Heart right ventricle (tissue), 16 donors: ENCODE measurements at regions not wholly inside any gene's neighbourhood (a gene's known extent, or its start where the extent isn't known, plus 50 kb on each side); places are given as distances from the start of the nearest gene placed in this dataset.
A peak's percentile ranks its signal among the peaks of the same experiment; 100 is the strongest.

Experiments
- ATAC-seq, 8 donors: fragments of 200-7000 bp; cut with Tn5 transposase; one replicate each; pipeline ENCODE4 v1.9.1; 2020; ENCODE audit warnings: mild to moderate bottlenecking in 8 of 8, moderate library complexity in 8 of 8, moderate number of reproducible peaks in 1 of 8
- DNase-seq, 2 donors: peaks; one replicate each; pipeline ENCODE4 v3.0.0-alpha.2; 2020
- H3K27ac ChIP-seq, 10 donors: fragments of 200-600 bp; sonication (generic) in 2 of 10; one replicate each; pipeline versions ENCODE4 v1.5.0 to v1.8.0; 2020 to 2022; ENCODE audit warnings: mild to moderate bottlenecking in 3 of 10
- H3K27me3 ChIP-seq, 7 donors: fragments of 200-600 bp; one replicate each; pipeline ENCODE4 v1.8.0; 2021 to 2022; ENCODE audit warnings: mild to moderate bottlenecking in 2 of 7
- H3K36me3 ChIP-seq, 9 donors: fragments of 200-600 bp; sonication (generic) in 1 of 9; one replicate each; pipeline versions ENCODE4 v1.5.0 to v1.8.0; 2020 to 2022; ENCODE audit warnings: mild to moderate bottlenecking in 2 of 9
- H3K4me1 ChIP-seq, 9 donors: fragments of 200-600 bp; sonication (generic) in 1 of 9; one replicate each; pipeline versions ENCODE4 v1.5.0 to v1.8.0; 2020 to 2022; ENCODE audit warnings: mild to moderate bottlenecking in 4 of 9
- H3K4me3 ChIP-seq, 10 donors: fragments of 200-600 bp; sonication (generic) in 2 of 10; one replicate each; pipeline versions ENCODE4 v1.5.0 to v1.8.0; 2020 to 2022; ENCODE audit warnings: mild to moderate bottlenecking in 7 of 10, moderate library complexity in 2 of 10
- H3K9me3 ChIP-seq, 11 donors: fragments of 200-600 bp in 10 of 11; sonication (generic) in 2 of 11; one replicate each; pipeline versions ENCODE4 v1.5.0 to v1.8.0; 2013 to 2022; ENCODE audit warnings: mild to moderate bottlenecking in 2 of 11, control low read depth in 1 of 11, moderate library complexity in 1 of 11
- WGBS, 2 donors: extraction: QIAGEN DNeasy Blood & Tissue Kit; methylation state at CpG; one replicate each; pipeline ENCODE4 v1.1.7; 2013; ENCODE audit warnings: inconsistent platforms in 1 of 2; 5-methylcytosine and 5-hydroxymethylcytosine counted together
- intact Hi-C, 10 donors: fragments of 100-400 bp; cut with DNase I; formaldehyde crosslinking; loops; one replicate each; pipeline versions ENCODE4 v1.11.1 to v1.14.2; 2022
- TF ChIP-seq, protein P1 (sequence below), 9 donors: fragments of 200-600 bp; sonication (generic) in 2 of 9; IDR thresholded peaks; one replicate each; pipeline versions ENCODE4 v1.5.0 to v1.8.0; 2021 to 2022; ENCODE audit warnings: antibody characterized with exemption in 9 of 9, mild to moderate bottlenecking in 5 of 9, moderate library complexity in 1 of 9
- donor health status: Arrhythmogenic right ventricular cardiomyopathy.
- donor health status: ischemic (EF 13 %, LVEDD 7.1; RV severe dilation, severe dysfunction).
- donor health status: healthy with polysubstance abuse.
- donor health status: DM: no; HTN: yes; CAD: no.
- donor health status: DM: no; HTN: no; CAD: no.
- donor health status: ischemic (EF 25% LVEDD 6.9; RV normal size, moderate dysfunction).
- donor health status: ischemic (EF 25% LVEDD 5.7; RV mildly dilated, moderate dysfunction).
- donor health status: healthy.
- donor health status: DM: yes; HTN: yes; CAD: no.
- donor health status: Ischemic cardiomyopathy.
- donor health status: ischemic (EF 35%, LVEDD 5.7; RV mildly dilated, moderate dysfunction).
- donor health status: nonischemic (EF 11% LVEDD 7.7; RV severe dilation, severe dysfunction).
- donor health status: DM: yes; HTN: yes; CAD: no.
- donor health status: PGD.
- donor health status: ischemic (EF 29% LVEDD 5.4; RV normal size, mild dysfunction).
- donor health status: nonischemic (EF 23%, LVEDD 6.1; RV moderate dilation, normal function).

DNA sequence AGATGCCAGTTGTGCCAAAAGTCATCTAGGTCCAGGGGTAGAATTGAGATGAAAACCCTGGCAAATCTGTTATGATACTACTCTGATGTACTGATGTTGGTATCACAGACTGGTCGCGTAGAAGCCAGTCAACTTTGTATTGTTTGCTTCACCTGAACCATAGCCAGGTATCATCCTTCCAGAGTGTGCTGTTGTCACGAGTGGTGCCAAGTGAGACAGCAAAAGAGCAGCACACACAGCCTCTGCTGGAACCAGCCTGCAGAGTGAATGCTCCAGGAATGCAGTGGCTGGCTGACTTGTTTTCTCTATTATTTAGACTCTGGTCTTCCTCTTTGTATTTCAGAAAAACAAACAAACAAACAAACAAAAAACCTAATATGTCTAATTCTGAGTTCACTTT, 209.5 kb upstream of the HEY2 start:
- intact Hi-C loops: loop anchor here in 1 of 10 donors (10.0 kb wide), 1 partner anchor 175 kb away; no protein-coding TSS in a partner anchor
- peaks cover 0 to 14% (median 0%) of the 10 kb centered on the region in 7 donors for H3K27me3 ChIP-seq
- no peak for DNase-seq
- H3K4me1 ChIP-seq: no peaks in the 10 kb centered on the region
- TF ChIP-seq, protein P1, sequence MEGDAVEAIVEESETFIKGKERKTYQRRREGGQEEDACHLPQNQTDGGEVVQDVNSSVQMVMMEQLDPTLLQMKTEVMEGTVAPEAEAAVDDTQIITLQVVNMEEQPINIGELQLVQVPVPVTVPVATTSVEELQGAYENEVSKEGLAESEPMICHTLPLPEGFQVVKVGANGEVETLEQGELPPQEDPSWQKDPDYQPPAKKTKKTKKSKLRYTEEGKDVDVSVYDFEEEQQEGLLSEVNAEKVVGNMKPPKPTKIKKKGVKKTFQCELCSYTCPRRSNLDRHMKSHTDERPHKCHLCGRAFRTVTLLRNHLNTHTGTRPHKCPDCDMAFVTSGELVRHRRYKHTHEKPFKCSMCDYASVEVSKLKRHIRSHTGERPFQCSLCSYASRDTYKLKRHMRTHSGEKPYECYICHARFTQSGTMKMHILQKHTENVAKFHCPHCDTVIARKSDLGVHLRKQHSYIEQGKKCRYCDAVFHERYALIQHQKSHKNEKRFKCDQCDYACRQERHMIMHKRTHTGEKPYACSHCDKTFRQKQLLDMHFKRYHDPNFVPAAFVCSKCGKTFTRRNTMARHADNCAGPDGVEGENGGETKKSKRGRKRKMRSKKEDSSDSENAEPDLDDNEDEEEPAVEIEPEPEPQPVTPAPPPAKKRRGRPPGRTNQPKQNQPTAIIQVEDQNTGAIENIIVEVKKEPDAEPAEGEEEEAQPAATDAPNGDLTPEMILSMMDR (IDR thresholded peaks at IDR 0.05): no peak
- H3K27ac ChIP-seq: no peak overlapping the region
- H3K4me3 ChIP-seq: no peak overlapping the region
- H3K36me3 ChIP-seq: no peaks in the 10 kb centered on the region
- peak in 3 of 8 donors; percentile 39 to 64 (median 56) for ATAC-seq
- 62 to 63% methylated on average over 3 of the region's 3 CpGs for WGBS, 2 donors
- no peaks in the 10 kb centered on the region for H3K9me3 ChIP-seq

DNA sequence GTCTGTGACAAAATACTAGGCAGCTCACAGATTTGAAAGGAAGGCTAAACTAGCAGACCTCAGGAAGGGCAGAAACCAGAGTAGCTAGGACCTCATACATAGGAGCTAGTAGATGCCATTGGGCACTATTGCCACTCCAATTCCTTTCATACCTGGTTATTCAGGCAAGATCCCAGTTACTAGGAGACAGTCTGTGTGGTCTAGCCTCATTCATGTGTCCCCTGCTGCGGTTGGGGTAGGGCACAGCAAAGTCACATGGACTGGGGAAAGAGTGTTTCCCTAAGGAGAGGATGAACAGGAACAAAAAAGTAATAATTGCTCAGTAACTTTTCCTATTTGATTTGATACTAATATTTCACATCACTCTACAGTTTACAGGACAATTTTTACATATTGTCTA, 204.6 kb upstream of the HEY2 start:
- ATAC-seq (no peak), DNase-seq (no peak)
- H3K36me3 ChIP-seq: no peaks in the 10 kb centered on the region
- TF ChIP-seq, protein P1 (IDR thresholded peaks at IDR 0.05): no peak
- H3K9me3 ChIP-seq: no peaks in the 10 kb centered on the region
- peaks cover 0 to 9% (median 0%) of the 10 kb centered on the region in 9 donors for H3K4me1 ChIP-seq
- no peak overlapping the region for H3K4me3 ChIP-seq
- WGBS, 2 donors: 70 to 73% methylated on average over 1 of the region's 1 CpG
- H3K27ac ChIP-seq: no peak overlapping the region
- intact Hi-C loops: no loop called here
- no peaks in the 10 kb centered on the region for H3K27me3 ChIP-seq

DNA sequence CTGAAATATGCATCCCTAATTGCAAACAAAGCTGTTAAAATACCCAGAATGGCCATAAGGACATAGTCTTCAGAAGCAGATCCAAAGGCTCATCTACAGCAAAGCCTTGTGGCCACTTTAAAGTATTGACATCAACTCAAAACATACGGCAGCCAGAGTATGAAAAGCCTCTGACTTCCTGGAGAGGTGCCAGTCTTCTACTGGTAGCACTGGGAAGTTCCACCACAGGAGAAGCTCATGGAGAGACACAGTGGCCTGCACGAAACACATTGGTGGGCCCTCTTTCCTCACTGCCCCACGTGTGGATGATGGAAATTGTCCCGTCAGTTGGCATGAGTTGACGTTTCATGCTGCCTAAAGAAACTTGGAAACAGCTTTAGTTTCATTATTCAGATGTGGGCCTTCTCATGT, 202.6 kb upstream of the HEY2 start:
- H3K9me3 ChIP-seq: no peaks in the 10 kb centered on the region
- no peak overlapping the region for H3K4me3 ChIP-seq
- H3K27me3 ChIP-seq: no peaks in the 10 kb centered on the region
- 32 to 43% methylated on average over 5 of the region's 5 CpGs for WGBS, 2 donors
- intact Hi-C loops: no loop called here
- no peak for DNase-seq
- no peaks in the 10 kb centered on the region for H3K36me3 ChIP-seq
- H3K4me1 ChIP-seq: peaks cover 0 to 9% (median 0%) of the 10 kb centered on the region in 9 donors
- TF ChIP-seq, protein P1 (IDR thresholded peaks at IDR 0.05): peak in 2 of 9 donors; percentile 27 to 29
- no peak overlapping the region for H3K27ac ChIP-seq
- peak in 3 of 8 donors; percentile 42 to 74 (median 57) for ATAC-seq

DNA sequence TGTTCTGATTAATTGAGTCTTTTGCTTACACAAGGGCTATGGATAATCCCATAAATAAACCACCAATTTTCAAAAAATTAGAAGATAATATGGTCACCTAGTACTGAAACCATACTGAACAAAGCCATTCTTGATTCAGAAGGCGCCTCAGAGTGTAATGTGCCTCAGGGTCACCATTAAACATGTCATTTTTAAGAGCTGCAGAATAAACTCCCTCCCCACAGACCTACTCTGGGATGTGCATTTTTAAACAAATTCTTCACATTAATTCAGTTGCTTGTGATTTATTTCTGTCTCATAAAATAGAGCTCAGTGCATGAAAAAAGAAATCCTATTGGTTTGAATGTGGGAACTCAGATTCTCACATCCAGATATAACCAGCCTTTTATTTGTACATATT, 202.1 kb upstream of the HEY2 start:
- H3K9me3 ChIP-seq: no peaks in the 10 kb centered on the region
- H3K36me3 ChIP-seq: no peaks in the 10 kb centered on the region
- TF ChIP-seq, protein P1 (IDR thresholded peaks at IDR 0.05): no peak
- ATAC-seq: no peak
- no peak overlapping the region for H3K27ac ChIP-seq
- H3K4me1 ChIP-seq: peaks cover 0 to 9% (median 0%) of the 10 kb centered on the region in 9 donors
- no peaks in the 10 kb centered on the region for H3K27me3 ChIP-seq
- intact Hi-C loops: no loop called here
- 96 to 97% methylated on average over 1 of the region's 1 CpG for WGBS, 2 donors
- DNase-seq: no peak
- no peak overlapping the region for H3K4me3 ChIP-seq
